GM18868 (cell line): ENCODE measurements at regions not wholly inside any gene's neighbourhood (a gene's known extent, or its start where the extent isn't known, plus 50 kb on each side); places are given as distances from the start of the nearest gene placed in this dataset.
A peak's percentile ranks its signal among the peaks of the same experiment; 100 is the strongest.

Source experiments
- ATAC-seq: cut with Tn5 transposase; IDR thresholded peaks from one replicate; pipeline ENCODE4 v1.9.1; 2021; ENCODE audit warnings: mild to moderate bottlenecking, moderate library complexity; ENCODE audit not compliant: unreplicated experiment

DNA sequence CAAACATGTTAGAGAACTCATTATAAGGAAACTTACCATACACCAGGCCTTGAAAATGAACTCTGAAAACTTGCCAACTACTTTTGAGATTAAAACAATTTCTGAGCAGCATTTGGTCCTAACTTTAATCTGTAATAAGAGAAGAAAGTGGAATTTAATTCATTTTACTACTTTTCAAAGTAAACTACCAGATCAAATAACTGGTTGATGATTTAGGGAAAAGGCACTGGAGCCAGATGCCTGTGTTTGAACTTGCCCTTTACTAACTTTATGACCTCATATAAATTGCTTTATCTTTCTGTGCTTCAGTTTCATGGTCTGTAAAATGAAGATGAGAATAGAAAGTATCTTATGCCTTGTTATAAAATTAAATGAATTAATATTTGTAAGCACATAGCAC lies 159.9 kb upstream of the PCDH18 start:
- no peak for ATAC-seq

DNA sequence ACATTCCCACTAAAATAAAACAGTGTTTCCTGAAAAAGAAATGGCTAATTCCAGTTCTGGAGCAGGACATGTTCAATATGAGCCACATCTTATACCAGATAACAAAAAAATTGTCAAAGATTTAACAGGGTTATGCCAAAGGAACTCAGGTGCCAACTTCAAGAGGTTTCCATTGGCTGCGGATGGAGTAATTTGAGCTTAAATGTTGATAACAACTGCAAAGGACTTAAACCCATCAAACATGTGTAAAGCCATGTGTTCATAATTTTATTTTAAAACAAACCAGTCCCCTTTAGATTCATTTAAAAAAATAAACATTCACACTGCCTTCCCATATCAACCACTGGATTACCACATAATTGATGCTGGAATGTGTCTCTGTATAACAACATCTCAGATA lies 156.4 kb upstream of the PCDH18 start:
- ATAC-seq = no peak

DNA sequence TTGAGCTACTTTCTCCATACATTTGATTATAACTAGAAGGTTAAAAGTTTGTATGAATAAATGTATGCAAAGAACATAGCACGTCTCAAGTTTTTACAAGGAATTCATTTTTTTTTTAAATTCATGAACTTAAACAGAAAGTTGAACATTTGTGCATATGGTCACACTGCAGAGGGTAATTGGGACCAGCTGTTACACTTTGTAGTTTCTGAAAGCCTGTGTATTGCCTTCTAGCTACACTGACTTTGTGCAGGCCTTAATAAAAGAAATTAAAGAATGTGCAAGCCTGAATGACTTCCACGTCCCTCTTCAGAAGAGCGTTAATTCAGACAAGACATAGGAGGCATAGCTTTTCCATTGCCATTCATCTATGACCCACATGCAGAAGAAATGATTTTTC lies 153.1 kb upstream of the PCDH18 start:
- no peak for ATAC-seq

DNA sequence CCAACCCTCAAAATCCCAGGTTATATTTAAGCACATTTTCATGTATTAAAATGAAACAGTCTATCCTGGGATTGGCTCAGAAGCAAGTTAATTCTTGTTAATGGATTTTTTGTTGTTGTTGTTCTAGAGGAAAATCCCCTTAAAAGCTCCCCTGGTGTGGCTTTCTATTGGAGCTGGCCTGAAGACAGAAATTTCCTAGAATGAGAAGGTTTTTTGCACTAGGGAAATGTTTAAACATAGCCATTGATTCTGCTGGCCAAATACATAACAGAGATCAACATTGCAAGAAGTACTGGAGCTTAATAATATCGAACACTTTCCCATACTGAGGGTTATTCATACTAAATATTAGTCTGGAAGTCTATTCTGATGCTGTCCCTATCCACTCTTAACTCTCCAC lies 148.8 kb upstream of the PCDH18 start:
- no peak for ATAC-seq

DNA sequence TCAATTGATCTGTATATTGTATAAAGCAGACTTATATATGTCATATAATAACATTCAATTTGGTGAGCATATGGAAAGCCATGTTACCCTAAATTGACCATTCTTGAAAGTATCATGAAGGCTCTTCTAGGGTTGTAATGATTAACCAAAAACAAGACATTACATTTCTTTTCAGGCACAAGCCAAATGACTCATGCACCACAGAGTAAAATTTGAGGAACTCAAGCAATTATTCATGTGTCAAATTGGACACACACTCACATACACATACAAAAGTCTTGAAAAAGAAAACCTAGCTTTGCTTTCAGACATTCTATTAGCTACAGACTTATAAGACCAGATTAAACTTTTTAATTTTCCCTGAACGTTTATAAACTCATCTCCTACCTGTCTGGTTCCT lies 146.5 kb upstream of the PCDH18 start:
- no peak for ATAC-seq

DNA sequence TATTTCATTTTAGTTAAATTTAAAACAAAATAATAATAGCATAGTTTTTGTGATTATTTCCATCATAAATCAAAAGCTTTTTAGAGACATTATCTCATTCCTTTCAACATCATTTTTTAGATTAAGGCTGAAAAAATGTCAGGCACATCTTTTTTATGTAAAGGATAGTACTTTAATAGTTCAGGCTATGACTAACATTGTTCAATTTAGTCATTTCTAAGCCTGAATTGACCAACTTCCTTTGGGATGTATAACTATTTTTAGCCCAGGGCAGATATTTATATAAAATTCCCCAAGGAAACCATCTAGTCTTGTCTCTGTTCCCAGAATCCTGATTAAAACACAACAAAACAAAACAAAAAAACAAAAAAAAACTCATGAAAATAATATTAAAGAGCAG lies 145.6 kb upstream of the PCDH18 start:
- no peak for ATAC-seq

DNA sequence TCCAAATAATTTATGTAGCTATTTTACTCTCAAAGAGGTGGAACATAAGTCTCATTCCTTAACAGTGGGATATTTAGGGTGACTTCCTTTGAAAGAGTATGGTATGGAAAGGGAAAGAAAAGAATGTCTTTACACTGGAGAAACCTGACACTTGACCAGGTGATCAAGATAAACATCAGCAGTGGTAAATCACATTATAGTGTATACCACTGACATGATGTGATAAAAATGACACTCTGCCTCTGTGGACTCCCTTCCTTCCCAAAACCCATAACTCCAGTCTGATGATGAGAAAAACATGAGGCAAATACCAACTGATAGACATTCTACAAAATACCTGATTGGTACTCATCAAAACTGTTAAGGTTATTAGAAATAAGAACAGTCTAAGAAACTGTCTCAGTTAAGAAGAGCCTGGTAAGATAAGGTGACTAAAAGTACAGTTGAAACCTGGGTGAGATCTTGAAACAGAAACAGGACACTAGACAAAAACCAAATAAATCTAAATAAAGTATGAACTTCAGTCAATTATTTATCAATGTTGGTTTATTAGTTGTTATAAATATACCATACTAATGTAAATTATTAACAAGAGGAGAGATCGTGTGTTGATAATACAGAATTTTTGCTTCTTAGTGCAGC lies 144.2 kb upstream of the PCDH18 start:
- ATAC-seq = no peak

DNA sequence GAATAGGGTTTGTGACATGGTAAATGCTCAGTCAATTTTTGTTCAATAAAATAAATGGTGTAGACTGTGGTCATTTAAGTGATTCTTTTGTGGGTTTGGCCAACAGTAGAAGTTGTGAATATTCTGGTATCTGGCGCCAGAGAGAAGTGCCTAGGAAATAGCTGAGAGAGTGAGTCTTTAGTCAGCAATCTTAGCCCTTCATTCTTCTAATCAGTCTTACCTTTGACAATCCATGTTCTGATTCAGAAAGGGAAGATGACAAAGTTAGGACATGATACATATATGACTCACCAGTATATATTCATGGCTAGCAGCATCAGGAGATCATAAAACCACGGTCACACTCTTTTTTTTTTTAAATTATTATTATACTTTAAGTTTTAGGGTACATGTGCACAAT lies 141.8 kb upstream of the PCDH18 start:
- ATAC-seq = no peak

DNA sequence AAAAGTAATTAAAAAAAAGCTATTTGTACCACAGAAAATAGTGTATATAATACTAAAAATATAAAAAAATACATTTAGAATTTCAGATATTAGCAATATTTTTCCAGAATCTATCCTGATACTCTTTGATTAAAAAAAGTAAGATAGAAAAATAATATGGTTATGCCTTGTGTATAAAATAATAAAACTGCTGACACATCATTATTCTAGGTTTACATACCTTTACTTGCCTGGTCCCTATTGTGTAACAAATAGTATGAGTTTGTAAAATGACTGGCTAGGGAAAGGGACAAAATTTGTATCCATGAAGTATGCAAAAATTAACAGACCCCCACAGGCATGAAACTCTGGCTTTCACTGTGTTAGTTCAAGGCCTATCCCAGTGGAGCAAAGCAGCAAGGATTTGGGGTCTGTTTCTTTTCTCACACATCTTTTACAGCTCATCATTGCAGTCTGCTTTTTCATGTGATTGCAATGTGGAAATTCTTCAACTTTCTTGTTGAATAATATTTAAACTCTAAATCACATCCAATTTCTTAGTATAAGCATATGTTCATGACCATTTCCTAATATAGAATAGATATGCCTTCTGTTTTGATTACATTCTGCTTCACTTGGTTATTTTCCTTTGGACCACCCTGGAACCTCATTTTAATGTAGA lies 136.7 kb upstream of the PCDH18 start:
- ATAC-seq = no peak

DNA sequence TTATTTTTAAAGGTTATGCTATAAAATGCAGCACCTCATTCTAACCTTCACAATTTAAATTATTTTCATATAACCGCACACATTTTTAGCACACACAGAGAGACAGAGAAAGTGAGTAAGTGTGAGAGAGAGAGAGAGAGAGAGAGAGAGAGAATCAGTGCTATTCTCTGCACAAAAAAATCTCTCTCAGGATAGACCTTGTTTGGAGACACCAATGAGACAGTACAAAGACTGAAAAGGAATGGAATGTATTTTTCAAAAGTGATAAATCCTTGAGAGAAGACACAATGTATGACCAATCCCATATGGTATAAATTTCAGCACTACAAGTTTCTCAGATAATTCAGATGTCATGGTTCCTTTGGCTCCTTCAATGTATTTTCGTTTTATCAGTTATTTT lies 132.1 kb upstream of the PCDH18 start:
- no peak for ATAC-seq

DNA sequence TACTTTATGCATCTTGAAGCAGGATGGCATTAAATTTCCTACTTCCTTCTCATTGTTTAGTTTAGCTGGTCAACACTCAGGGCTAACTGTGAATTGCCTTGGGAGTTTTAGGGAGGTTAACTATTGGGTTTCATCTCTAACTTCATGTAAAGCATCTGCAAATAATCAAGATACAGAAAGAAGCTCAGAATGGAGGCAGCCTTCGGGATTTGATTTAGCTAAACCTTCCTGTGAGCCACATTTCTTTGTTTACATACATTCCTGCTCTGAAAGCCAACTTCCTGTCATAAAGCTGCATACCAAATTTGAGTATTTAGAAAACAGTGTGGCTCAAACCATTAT lies 131.7 kb upstream of the PCDH18 start:
- ATAC-seq = no peak

DNA sequence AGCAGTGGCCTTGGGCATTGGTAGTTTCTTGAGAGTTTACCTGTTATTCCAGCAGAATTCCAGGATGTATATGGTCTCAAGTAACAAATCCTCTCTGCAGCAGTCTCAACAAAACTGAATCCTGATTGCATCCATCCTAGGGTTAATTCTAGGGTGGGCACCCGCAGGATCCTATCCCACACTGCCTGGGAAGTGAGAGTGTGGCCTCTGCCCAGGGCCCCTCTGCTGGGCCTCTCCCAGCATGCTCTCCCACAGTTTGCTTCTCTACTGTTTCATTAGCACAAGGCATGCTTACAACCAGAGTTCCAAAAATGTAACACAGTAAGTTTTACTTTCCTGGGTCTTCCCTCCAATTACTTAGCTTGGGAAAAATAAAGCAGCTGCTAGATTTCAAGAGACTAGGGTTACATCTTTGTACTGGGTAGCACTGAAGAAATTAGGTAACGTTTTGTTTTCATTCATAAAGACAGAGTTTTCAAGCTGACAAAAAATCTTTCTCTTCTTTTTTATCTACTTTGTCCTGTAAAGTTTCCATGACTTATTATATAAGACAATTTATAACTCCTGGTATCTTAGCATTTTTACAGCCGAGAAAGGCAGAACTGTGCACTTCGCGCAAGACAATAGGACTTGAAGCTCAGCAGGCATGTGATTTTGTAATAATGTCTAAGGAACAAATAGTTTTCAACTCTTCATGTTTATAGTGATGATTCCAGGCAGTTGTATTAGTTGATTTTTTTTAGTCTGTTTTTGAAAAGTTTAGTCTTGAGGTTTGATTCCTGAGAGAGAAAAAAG lies 131.2 kb upstream of the PCDH18 start:
- no peak for ATAC-seq

DNA sequence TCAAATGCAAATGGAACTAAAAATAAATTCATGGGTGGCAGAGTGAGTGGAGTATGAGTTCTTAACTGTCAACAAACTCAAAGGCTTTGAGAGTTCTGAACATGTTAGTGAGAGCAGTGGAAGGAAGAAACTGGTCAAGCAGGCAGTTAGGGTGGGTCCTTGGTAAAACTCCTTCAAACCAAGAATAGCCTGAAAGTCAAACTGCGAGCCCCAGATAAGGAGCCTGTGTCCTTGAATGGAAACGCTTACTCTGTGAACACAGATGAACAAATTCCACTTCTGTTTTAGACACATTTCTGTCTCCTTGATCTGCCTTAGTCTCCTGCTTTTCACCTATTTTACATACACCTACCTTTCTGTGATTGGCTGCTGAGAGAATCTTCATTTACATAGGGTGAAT lies 129.4 kb upstream of the PCDH18 start:
- ATAC-seq = no peak

DNA sequence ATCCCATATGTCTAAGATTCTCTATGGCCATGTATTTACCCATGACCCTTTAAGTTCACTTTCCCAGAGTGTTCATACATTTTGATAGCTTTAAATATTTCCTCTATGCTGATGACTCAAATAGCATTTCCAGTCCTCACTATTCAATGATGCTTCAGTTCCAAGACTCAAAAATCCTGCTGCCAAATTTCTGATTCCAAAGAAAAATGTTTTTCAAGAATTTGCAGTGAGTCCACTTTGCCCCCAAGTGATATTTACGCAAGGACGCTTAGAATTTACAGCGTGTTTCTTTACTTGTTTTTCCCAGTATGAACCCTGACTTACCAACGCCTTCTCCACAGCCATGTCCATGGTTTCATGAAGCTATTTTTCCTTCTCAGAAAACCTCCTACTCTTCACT lies 127.9 kb upstream of the PCDH18 start:
- ATAC-seq = no peak

DNA sequence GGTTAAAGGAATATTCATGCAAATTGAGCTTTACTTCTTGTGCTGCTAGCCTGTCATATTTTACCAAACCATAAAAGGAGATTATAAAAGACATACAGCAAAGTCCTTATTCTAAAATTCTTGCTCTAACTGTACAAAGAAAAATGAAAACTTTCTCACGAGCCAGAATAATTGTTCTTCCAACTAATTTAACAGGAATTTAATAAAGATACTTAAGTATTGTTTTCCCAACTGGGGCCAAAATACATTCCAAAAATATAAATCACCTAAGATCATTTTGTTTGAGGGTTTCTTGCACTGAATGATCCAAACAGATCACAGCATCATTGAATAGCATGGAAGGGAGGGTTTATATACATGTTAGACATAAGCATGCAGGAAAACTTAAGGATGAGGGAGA lies 127.1 kb upstream of the PCDH18 start:
- no peak for ATAC-seq

DNA sequence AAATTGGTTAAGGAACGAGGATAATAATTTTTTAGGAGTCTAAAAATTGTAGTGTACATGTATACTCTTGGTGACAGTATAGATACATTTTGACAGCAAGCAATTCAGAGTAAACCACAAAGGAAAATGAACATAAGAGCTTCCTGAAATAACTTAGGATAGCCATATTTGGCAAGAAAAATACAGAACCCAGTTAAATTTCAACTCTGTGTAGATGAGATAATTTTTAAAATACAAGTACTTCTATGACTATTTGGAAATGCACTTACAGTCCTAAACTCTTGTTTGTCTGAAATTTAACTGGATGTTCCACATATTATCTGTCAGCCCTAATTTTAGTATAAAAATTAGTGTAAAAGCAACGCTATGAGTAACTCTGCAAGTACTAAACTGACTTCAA lies 124.4 kb upstream of the PCDH18 start:
- no peak for ATAC-seq

DNA sequence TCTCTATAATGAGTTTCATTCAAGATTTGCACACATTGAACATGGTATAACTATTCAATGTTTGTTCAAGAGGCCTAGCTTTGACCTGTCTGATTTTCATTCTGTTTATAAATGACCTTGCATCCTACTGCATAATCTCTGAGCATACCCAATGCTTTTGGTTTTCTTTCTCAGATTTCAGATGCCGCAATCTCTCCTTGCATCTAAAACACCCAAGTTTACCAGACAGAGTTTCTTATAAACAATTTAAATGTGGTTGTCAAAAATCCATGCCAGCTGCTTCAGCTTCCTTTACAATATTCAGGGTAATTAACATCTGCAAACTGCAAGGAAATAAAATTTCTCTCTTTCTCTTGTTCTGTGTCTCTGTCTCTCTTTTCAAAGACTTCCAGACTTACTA lies 123.0 kb upstream of the PCDH18 start:
- no peak for ATAC-seq

DNA sequence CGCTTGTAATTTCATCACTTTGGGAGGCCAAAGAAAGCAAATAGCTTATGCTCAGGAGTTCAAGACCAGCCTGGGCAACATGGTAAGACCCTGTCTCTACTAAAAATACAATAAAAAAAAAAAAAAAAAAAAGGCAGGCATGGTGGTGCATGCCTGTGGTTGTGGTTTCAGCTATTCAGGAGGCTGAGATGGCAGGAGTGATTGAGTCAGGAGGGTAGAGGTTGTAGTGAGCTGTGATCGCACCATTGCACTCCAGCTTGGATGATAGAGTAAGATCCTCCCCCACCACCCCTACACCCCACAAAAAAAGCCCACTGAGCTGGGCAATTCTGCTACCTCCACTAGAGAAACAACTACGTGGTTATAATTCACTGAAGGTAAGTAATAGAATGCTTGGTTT lies 118.8 kb upstream of the PCDH18 start:
- ATAC-seq = no peak

DNA sequence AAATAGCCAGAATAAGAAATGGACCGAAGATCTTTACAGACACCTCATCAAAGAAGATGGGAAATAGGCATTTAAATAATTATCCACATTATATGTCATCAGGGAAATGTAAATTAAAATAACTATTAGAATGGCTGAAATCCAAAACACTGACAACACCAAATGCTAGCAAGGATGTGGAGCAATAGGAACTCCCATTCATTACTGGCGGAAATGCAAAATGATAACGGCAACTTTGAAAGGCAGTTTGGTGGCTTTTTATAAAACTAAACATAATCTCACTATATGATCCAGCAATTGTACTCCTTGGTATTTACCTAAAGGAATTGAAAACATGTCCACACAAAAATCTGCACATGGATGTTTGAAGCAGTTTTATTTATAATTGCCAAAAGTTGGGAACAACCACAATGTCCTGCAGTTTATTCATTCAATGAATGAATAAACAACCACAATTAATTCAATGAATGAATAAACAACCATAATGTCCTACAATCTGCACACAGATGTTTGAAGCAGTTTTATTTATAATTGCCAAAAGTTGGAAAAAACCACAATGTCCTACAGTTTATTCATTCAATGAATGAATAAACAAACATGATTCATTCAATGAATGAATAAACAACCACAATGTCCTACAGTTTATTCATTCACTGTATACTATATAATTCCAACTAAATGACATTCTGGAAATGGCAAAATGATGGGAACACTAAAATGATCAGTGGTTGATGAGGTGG lies 117.6 kb upstream of the PCDH18 start:
- no peak for ATAC-seq

DNA sequence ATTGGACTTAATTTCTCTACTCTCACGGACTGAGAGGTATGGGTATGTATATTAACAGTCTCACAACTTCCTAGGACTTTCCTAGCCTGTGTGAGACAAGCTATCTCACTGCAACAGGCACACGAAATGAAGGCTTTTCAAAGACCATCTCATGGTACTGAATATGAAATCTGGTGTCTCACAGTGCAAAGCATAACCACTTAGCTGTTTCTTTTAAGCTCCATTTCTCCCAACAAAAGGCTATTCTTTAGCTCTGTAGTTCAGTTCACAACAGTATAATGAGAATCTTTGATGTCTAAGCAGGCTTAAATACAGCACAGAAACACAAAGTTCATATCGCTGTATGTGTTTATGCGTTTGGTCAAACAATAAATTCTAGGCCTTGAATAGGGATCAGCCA lies 116.2 kb upstream of the PCDH18 start:
- no peak for ATAC-seq

DNA sequence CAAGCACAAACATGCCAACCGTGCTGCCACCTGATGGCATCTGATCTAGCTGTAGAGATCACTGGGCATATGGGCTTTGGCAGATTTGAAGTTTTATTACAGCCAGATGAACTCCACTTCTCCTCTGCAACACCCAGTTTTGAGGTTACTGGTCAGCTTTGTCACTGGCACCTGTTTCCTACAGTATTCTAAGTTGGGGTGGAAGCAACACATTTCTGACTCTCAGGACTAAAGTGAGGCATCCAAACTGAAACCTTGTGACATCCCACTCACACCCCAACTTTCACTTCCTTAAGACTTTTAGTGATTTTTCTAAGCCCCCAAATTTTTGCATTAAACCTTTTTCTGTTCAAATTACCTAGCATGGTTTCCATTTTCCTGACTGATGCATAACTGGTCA lies 115.1 kb upstream of the PCDH18 start:
- peak; percentile 85 for ATAC-seq

DNA sequence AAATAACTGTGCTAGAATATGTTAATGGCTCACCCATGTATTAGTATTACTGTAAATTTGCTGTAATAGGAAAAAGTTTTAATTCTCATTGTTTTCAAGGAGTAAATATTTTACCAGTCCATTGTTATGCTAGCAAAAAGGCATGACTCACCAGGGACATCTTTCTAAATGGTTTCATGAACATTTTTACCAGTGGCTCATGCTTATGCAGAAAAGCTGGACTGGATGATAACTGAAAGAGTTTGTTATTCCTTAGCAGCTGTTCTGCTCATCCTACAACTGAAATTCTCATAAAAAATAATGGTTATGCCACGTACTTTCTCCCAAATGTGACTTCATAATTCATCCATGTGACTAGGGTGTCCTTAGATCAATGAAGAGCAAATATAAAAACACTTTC lies 111.9 kb upstream of the PCDH18 start:
- ATAC-seq = no peak
